HepG2 (cell line): ENCODE measurements at regions not wholly inside any gene's neighbourhood (a gene's known extent, or its start where the extent isn't known, plus 50 kb on each side); places are given as distances from the start of the nearest gene placed in this dataset.

ENCODE experiments used
- HCFC1 ChIP-seq: fragments of 150-350 bp; IDR thresholded peaks from 2 replicates; pipeline ENCODE4 v1.6.1; 2014; ENCODE audit warnings: low read depth, low read length
- TAF1 ChIP-seq: sonication (generic); formaldehyde crosslinking; IDR thresholded peaks from 2 replicates; pipeline ENCODE4 v1.4.0; 2020; ENCODE audit warnings: missing genetic modification reagents

GRCh38 chr2:175579646-175580045 lies 398.1 kb upstream of the ATP5MC3 start:
- TF ChIP-seq HCFC1 (no peak), TAF1 (CRISPR knock-in tag) (no peak)
